Effector memory CD8-positive, alpha-beta T cell (primary cell): ENCODE measurements at regions not wholly inside any gene's neighbourhood (a gene's known extent, or its start where the extent isn't known, plus 50 kb on each side); places are given as distances from the start of the nearest gene placed in this dataset.

Experiments
- ATAC-seq: fragments of 150-1000 bp; cut with Tn5 transposase; replicated peaks from 2 replicates; pipeline ENCODE4 v1.10.0; 2021; ENCODE audit warnings: mild to moderate bottlenecking, moderate library complexity
- DNase-seq, 3 experiments: peaks; one replicate each; pipeline ENCODE4 v3.0.0; 2021
- H3K27ac Mint-ChIP-seq, 2 donors: one replicate each; pipeline ENCODE4 v1.8.0; 2022; ENCODE audit warnings: mild to moderate bottlenecking in 2 of 2, mixed read lengths in 2 of 2, moderate library complexity in 2 of 2
- H3K27me3 Mint-ChIP-seq, 2 donors: one replicate each; pipeline ENCODE4 v1.8.0; 2022; ENCODE audit warnings: mixed read lengths in 2 of 2
- H3K36me3 Mint-ChIP-seq: one replicate; pipeline ENCODE4 v1.8.0; 2022; ENCODE audit warnings: mild to moderate bottlenecking, moderate library complexity, mixed read lengths; ENCODE audit not compliant: insufficient read depth
- H3K4me1 Mint-ChIP-seq, 2 donors: one replicate each; pipeline ENCODE4 v1.8.0; 2022; ENCODE audit warnings: low read depth in 2 of 2, mixed read lengths in 2 of 2
- H3K4me3 Mint-ChIP-seq, 2 donors: one replicate each; pipeline ENCODE4 v1.8.0; 2022; ENCODE audit warnings: mild to moderate bottlenecking in 2 of 2, mixed read lengths in 2 of 2, moderate library complexity in 2 of 2
- H3K9me3 Mint-ChIP-seq, 2 donors: one replicate each; pipeline ENCODE4 v1.8.0; 2022; ENCODE audit warnings: mixed read lengths in 2 of 2

GRCh38 chr4:171674781-171675180 lies 138.4 kb upstream of the GALNTL6 start:
- Mint-ChIP-seq H3K9me3 (peaks cover 0 to 5% of the 10 kb centered on the region in 2 donors), H3K36me3 (no peaks in the 10 kb centered on the region)

GRCh38 chr4:171668403-171668802 lies 144.8 kb upstream of the GALNTL6 start:
- Mint-ChIP-seq H3K9me3 (peaks cover 0 to 7% of the 10 kb centered on the region in 2 donors), H3K4me3 (no peak overlapping the region), H3K27me3 (no peaks in the 10 kb centered on the region), H3K27ac (no peak overlapping the region), H3K4me1 (no peaks in the 10 kb centered on the region), H3K36me3 (no peaks in the 10 kb centered on the region)
- DNase-seq (no peak), ATAC-seq (no peak)

More at GRCh38 chr4:171674781-171675180, 138.4 kb upstream of the GALNTL6 start:
- Mint-ChIP-seq H3K4me3 (no peak overlapping the region), H3K27me3 (no peaks in the 10 kb centered on the region), H3K27ac (no peak overlapping the region), H3K4me1 (no peaks in the 10 kb centered on the region)
- DNase-seq = no peak
- ATAC-seq = no peak

GRCh38 chr4:171667906-171668305 lies 145.3 kb upstream of the GALNTL6 start:
- Mint-ChIP-seq H3K27me3 (no peaks in the 10 kb centered on the region), H3K4me3 (no peak overlapping the region), H3K27ac (no peak overlapping the region), H3K4me1 (no peaks in the 10 kb centered on the region), H3K9me3 (peaks cover 0 to 7% of the 10 kb centered on the region in 2 donors), H3K36me3 (no peaks in the 10 kb centered on the region)
- no peak for DNase-seq
- no peak for ATAC-seq

GRCh38 chr4:171651071-171651470 lies 162.1 kb upstream of the GALNTL6 start:
- H3K27ac Mint-ChIP-seq = no peak overlapping the region
- H3K4me1 Mint-ChIP-seq = no peaks in the 10 kb centered on the region
- no peak for ATAC-seq
- DNase-seq = no peak
- peaks cover 0 to 2% of the 10 kb centered on the region in 2 donors for H3K9me3 Mint-ChIP-seq
- no peak overlapping the region for H3K4me3 Mint-ChIP-seq
- H3K36me3 Mint-ChIP-seq = no peaks in the 10 kb centered on the region
- no peaks in the 10 kb centered on the region for H3K27me3 Mint-ChIP-seq

GRCh38 chr4:171650543-171650942 lies 162.7 kb upstream of the GALNTL6 start:
- H3K4me1 Mint-ChIP-seq = no peaks in the 10 kb centered on the region
- no peak for ATAC-seq
- H3K36me3 Mint-ChIP-seq = no peaks in the 10 kb centered on the region
- no peak for DNase-seq
- H3K4me3 Mint-ChIP-seq = no peak overlapping the region
- no peak overlapping the region for H3K27ac Mint-ChIP-seq
- H3K9me3 Mint-ChIP-seq = peaks cover 0 to 2% of the 10 kb centered on the region in 2 donors
- H3K27me3 Mint-ChIP-seq = no peaks in the 10 kb centered on the region

GRCh38 chr4:171648926-171649325 lies 164.3 kb upstream of the GALNTL6 start:
- H3K9me3 Mint-ChIP-seq = peaks cover 0 to 4% of the 10 kb centered on the region in 2 donors
- ATAC-seq (no peak), DNase-seq (no peak)
- H3K27me3 Mint-ChIP-seq = no peaks in the 10 kb centered on the region
- no peak overlapping the region for H3K27ac Mint-ChIP-seq
- H3K4me3 Mint-ChIP-seq = no peak overlapping the region
- H3K4me1 Mint-ChIP-seq = no peaks in the 10 kb centered on the region
- H3K36me3 Mint-ChIP-seq = no peaks in the 10 kb centered on the region

GRCh38 chr4:171646984-171647383 lies 166.2 kb upstream of the GALNTL6 start:
- no peak overlapping the region for H3K27ac Mint-ChIP-seq
- H3K9me3 Mint-ChIP-seq = peaks cover 0 to 7% of the 10 kb centered on the region in 2 donors
- H3K4me1 Mint-ChIP-seq = no peaks in the 10 kb centered on the region
- no peak for DNase-seq
- H3K27me3 Mint-ChIP-seq = no peaks in the 10 kb centered on the region
- H3K36me3 Mint-ChIP-seq = no peaks in the 10 kb centered on the region
- H3K4me3 Mint-ChIP-seq = no peak overlapping the region
- no peak for ATAC-seq

GRCh38 chr4:171644430-171645057 lies 168.7 kb upstream of the GALNTL6 start:
- H3K9me3 Mint-ChIP-seq = peaks cover 12 to 15% of the 10 kb centered on the region in 2 donors
- no peak overlapping the region for H3K4me3 Mint-ChIP-seq
- no peaks in the 10 kb centered on the region for H3K4me1 Mint-ChIP-seq
- no peak for ATAC-seq
- no peaks in the 10 kb centered on the region for H3K36me3 Mint-ChIP-seq
- H3K27me3 Mint-ChIP-seq = no peaks in the 10 kb centered on the region
- DNase-seq = no peak
- H3K27ac Mint-ChIP-seq = no peak overlapping the region

GRCh38 chr4:171639540-171639939 lies 173.7 kb upstream of the GALNTL6 start:
- H3K27ac Mint-ChIP-seq = no peak overlapping the region

GRCh38 chr4:171636606-171637005 lies 176.6 kb upstream of the GALNTL6 start:
- no peak for DNase-seq

More at GRCh38 chr4:171639540-171639939, 173.7 kb upstream of the GALNTL6 start:
- no peaks in the 10 kb centered on the region for H3K36me3 Mint-ChIP-seq
- H3K4me3 Mint-ChIP-seq = no peak overlapping the region
- H3K4me1 Mint-ChIP-seq = no peaks in the 10 kb centered on the region
- no peak for DNase-seq
- peaks cover 12 to 16% of the 10 kb centered on the region in 2 donors for H3K9me3 Mint-ChIP-seq
- ATAC-seq = no peak
- no peaks in the 10 kb centered on the region for H3K27me3 Mint-ChIP-seq

GRCh38 chr4:171629737-171630136 lies 183.5 kb upstream of the GALNTL6 start:
- Mint-ChIP-seq H3K36me3 (no peaks in the 10 kb centered on the region), H3K4me3 (no peak overlapping the region), H3K9me3 (peaks cover 0 to 12% of the 10 kb centered on the region in 2 donors), H3K4me1 (no peaks in the 10 kb centered on the region), H3K27ac (no peak overlapping the region), H3K27me3 (no peaks in the 10 kb centered on the region)
- DNase-seq (no peak), ATAC-seq (no peak)

More at GRCh38 chr4:171636606-171637005, 176.6 kb upstream of the GALNTL6 start:
- no peaks in the 10 kb centered on the region for H3K36me3 Mint-ChIP-seq
- H3K4me3 Mint-ChIP-seq = no peak overlapping the region
- no peaks in the 10 kb centered on the region for H3K27me3 Mint-ChIP-seq
- no peaks in the 10 kb centered on the region for H3K4me1 Mint-ChIP-seq
- ATAC-seq = no peak
- H3K27ac Mint-ChIP-seq = no peak overlapping the region
- peaks cover 12 to 21% of the 10 kb centered on the region in 2 donors for H3K9me3 Mint-ChIP-seq

- H3K27ac Mint-ChIP-seq = no peak overlapping the region
- peaks cover 0 to 10% of the 10 kb centered on the region in 2 donors for H3K9me3 Mint-ChIP-seq
- DNase-seq (no peak), ATAC-seq (no peak)
- H3K4me3 Mint-ChIP-seq = no peak overlapping the region
- no peaks in the 10 kb centered on the region for H3K27me3 Mint-ChIP-seq
- H3K36me3 Mint-ChIP-seq = no peaks in the 10 kb centered on the region
- no peaks in the 10 kb centered on the region for H3K4me1 Mint-ChIP-seq
Observed at GRCh38 chr4:171629182-171629581, 184.0 kb upstream of the GALNTL6 start.

- no peak overlapping the region for H3K4me3 Mint-ChIP-seq
- ATAC-seq (no peak), DNase-seq (no peak)
- peaks cover 0 to 10% of the 10 kb centered on the region in 2 donors for H3K9me3 Mint-ChIP-seq
- no peaks in the 10 kb centered on the region for H3K36me3 Mint-ChIP-seq
- no peaks in the 10 kb centered on the region for H3K4me1 Mint-ChIP-seq
- no peaks in the 10 kb centered on the region for H3K27me3 Mint-ChIP-seq
- H3K27ac Mint-ChIP-seq = no peak overlapping the region
Observed at GRCh38 chr4:171626554-171626953, 186.7 kb upstream of the GALNTL6 start.

GRCh38 chr4:171622729-171623128 lies 190.5 kb upstream of the GALNTL6 start:
- ATAC-seq (no peak), DNase-seq (no peak)
- H3K36me3 Mint-ChIP-seq = no peaks in the 10 kb centered on the region
- H3K4me1 Mint-ChIP-seq = no peaks in the 10 kb centered on the region
- H3K27me3 Mint-ChIP-seq = no peaks in the 10 kb centered on the region
- no peak overlapping the region for H3K27ac Mint-ChIP-seq
- no peak overlapping the region for H3K4me3 Mint-ChIP-seq
- peaks cover 6 to 8% of the 10 kb centered on the region in 2 donors for H3K9me3 Mint-ChIP-seq
